Stimulated activated CD4-positive, alpha-beta T cell treated with anti-CD3 and anti-CD28 coated beads, Interleukin-4, amount 100 ng/mL, for 1 hour (primary cell): ENCODE measurements at regions not wholly inside any gene's neighbourhood (a gene's known extent, or its start where the extent isn't known, plus 50 kb on each side); places are given as distances from the start of the nearest gene placed in this dataset.

Experiments used
- DNase-seq: peaks from one replicate; pipeline ENCODE4 v3.0.0-alpha.2; 2020

- DNase-seq, result no peak
Measured at GRCh38 chr13:104314926-104315535, 1248.8 kb upstream of the SLC10A2 start.

GRCh38 chr13:104314321-104314720, 1248.1 kb upstream of the SLC10A2 start:
- DNase-seq, result no peak

- DNase-seq, result no peak
Measured at GRCh38 chr13:104310861-104311260, 1244.6 kb upstream of the SLC10A2 start.

DNA sequence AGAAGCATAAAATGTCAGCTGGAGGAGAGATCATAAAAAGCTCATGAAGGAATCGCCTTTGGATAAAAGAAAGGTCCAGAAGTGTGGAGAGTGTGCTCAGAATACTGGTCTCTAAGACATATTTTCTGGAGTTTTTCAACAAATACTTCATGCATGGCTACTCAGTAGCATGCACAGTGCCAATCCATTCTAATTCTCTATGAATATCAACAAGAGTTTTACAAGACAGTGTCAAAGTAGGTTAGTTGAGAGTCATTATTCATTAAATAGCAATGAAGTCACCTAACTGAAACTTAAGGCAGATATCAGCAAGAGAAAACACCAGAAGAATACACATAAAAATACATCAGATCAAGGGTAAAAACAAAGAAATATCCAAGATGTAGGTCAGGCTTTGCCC, 1243.2 kb upstream of the SLC10A2 start:
- no peak for DNase-seq

GRCh38 chr13:104301171-104301975, 1235.2 kb upstream of the SLC10A2 start:
- DNase-seq, result no peak

GRCh38 chr13:104297075-104297474, 1230.9 kb upstream of the SLC10A2 start:
- no peak for DNase-seq

DNA sequence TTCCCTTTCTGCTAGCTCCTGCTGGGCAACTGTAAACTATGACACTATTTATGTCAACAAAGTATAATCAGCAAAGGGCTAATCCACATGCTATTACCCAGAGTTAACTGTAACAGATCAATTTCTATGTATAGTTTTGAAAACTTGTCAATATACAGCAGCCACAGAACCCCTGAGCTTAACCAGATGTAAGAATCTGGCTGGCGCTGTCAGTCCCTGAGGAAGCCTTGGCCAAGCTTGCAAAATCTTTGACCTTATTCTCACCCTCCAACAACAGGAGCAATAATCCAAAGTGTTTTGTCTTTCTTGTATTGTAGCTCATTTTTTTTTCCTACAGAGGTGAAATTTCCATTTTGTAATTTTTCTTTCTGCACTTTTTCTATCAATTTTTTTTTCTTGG, 1230.1 kb upstream of the SLC10A2 start:
- DNase-seq, result no peak

DNA sequence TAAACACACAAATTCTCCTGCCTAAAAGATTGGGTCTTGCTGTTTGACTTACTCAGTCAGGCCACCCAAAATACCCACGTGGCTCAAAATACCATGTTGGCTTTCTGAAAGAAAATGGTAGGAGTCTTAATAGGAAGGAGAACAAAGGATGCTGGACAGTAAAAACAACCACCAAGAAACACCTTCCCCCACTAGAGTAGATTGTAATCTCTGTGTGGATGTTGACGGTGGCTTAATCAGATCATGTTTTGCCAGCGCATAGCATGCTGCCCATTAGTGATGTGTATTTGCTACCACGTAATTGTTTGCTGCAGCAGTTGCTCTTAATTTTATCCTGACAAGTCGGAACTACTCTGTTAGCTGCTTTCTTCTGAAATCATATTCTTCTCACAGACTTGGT, 1229.3 kb upstream of the SLC10A2 start:
- DNase-seq, result no peak

DNA sequence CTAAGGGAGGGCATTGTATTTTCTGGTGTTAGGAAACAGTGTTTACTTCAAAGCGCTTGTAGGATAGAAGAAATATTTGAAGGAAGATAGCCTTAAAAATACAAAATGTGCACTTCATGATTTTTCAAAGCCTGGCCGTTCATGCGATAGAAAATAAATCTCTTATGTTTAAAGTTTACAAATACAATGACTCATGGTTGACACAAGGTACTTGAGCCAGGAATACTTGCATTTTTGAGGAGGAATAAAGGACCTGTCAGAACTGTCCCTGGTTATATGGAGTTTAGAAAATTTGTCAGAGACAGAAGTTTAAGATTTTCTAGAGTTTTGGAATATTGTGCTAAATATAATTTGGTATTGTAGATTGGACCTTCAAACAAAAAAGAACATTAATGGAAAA, 1223.2 kb upstream of the SLC10A2 start:
- DNase-seq, result no peak

DNA sequence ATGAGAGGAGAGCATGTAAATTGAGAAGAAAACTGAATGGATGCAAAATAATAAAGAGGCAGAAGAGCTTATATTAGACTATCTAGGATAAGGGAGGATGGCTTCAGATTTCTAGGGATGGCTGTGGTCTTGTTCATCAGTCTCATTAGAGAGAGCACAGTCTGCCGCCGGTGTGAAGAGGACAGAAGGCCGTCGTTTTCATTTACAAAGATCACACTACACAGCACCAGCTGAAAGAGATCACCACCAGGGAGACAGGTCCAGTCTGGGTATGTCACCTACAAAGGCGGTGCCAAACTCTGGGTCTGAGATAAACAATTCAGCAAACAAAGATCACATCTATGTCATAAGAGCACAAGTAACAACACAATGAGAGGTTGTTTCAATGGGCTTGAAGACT, 1222.3 kb upstream of the SLC10A2 start:
- no peak for DNase-seq

DNA sequence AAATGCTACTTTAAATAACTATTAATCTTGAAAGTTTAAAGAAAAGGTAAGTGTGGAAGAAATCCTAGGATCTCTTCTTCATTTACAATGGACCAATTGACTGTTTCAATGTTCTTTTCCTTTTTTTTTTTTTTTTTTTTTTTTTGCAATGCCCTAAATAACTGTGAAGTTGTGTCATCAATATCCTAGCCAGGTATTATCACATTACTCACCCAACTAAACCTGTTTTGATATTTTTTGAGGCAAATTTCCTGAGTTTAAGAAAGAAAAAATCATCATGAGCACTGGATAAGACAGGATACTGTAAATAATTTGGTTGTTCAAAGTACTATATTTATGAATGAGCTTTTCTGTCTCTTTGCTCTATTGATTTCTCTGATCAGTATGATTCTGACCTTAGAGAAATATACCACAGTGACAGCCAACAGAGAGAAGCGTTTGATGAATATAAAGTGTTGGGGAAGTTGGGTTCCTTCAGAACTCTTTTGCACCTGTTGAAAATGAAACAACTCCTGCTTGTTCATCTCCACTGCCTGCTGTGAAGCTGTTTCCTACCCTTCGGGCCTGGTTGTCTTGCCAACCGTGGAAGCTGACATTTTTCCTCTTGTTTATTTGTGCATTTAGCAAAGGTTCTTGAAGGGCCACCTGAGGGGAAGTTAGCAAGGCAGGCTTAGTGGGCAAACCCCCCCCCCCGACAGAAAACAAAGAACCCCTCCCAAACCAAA, 1220.5 kb upstream of the SLC10A2 start:
- DNase-seq, result no peak

GRCh38 chr13:104281910-104282309, 1215.7 kb upstream of the SLC10A2 start:
- DNase-seq, result no peak

DNA sequence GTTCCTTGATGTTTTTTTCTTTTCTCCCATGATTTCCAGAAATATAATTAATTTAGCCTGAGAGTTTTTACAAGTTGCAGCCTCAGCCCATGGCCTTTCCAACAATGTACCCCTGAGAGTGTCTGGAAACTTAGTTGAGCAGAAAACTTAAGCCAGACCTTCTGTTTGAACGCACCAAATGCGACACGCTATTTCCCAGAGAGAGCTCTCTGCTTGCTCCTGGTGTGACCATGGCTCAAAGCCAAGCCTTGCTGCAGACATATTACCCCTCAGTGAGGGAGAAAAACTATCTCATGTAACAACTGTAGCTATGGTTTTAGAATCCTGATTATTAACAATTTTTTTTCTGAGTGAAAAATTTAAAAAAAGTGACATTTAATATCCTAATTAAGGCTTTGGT, 1204.5 kb upstream of the SLC10A2 start:
- DNase-seq, result no peak

DNA sequence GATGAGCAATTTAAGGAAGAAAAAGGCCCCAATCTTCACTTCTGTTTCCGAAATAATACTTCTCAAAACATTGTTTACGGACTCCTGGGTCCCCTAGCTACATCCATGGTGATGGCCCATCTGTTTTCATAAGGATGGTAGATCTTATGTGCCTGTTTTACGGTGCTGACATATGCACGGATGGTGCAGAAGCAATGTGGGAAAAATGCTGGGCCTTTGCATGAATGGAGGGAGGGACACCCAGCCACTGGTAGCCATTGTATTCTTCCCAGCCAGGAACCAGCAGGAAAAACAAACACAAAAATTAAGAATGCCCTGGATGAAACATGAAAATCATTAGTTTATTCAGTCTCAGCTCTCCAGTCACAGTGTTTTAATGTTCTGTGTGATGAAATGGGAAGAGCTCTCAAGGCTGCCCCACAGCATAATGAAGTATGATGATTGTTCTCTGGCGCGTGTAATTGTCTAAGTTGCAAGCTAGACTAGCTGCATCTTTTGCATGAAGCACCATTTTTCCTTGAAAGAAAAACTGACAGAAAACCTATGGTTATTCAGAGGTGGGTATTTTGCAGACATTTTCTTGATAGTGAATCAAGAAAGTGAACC, 1201.1 kb upstream of the SLC10A2 start:
- no peak for DNase-seq

DNA sequence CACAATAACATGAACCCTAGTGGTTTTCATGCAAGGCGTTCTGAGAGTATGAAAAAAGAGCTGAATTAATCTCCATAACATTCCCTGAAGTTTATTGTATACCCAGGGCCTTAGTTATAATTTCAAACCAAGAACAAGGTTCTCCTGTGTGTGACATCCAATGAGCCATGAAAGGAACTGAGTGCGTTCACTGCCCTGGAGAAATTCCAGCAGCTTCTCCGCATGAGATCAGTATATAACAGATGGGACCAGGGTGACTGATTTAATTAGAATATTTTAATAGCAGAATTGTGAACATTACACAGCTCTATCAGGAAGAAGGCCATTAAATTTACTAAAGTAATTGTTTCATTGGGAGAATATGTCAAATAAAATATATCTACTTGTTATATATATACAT, 1190.5 kb upstream of the SLC10A2 start:
- no peak for DNase-seq

DNA sequence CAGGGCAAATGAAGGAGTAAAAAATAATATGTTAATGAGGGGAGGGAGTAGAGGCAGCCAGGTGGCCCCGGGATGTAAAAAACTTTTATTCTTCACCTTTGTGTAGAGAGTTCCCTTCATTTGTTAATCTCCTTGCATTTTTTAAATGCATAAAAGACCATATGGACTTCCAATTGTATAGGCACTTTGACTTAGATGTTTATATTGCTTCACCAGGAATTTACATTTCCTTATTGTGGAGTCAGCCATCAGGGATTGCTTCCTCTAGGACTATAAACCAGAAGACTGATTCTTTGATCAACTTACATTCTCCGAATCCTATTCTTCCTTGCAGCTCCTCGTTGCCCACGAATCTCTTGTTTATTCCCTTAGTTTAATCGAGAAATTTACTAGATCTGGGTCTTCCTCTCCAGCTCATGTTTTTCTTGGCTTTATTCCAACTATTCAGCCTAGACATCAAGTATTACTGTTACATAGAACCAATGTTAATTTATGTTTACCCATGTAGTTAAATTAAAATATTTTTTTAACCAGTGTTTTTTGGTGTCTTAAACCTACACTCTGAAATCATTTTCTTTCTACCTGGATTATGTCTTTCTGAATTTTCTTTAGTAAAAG, 1187.0 kb upstream of the SLC10A2 start:
- DNase-seq, result no peak

- no peak for DNase-seq
Measured at GRCh38 chr13:104251931-104252330, 1185.7 kb upstream of the SLC10A2 start.

- no peak for DNase-seq
Measured at GRCh38 chr13:104246955-104247354, 1180.7 kb upstream of the SLC10A2 start.

- DNase-seq, result no peak
Measured at GRCh38 chr13:104206450-104207044, 1140.3 kb upstream of the SLC10A2 start.

DNA sequence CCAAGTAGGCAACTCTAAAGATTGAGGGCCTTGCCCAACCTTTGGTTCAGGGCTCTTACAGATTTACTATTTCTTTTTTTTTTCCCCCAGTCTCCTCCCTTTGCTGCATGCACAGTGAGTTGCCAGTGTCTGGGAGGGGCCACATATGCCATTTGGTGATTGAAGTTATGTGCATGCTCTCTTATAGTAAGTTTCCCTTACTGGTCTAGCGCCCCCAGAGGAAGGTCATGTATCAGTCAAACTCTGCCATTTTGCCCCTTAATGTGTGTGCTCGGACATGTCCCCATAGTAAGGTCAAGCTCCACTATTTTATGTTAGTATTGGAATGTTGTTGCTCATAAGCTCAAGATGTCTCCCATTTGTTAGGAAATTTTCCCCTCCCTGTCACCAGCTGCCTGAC, 1138.0 kb upstream of the SLC10A2 start:
- no peak for DNase-seq

- DNase-seq, result no peak
Measured at GRCh38 chr13:104198801-104199200, 1132.6 kb upstream of the SLC10A2 start.

DNA sequence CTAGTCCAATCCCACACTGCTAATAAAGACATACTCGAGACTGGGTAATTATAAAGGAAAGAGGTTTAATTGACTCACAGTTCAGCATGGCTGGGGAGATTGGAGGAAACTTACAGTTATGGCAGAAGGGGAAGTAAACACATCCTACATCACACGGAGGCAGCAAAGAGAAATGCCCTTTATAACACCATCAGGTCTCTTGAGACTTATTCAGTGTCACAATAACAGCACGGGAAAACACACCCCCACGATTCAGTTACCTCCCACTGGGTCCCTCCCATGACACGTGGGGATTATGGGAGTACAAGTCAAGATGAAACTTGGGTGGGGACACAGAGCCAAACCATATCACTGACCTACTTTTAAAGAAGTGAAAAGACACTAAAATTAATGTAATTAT, 1130.4 kb upstream of the SLC10A2 start:
- no peak for DNase-seq
